ENCODE measurements at regions not wholly inside any gene's neighbourhood (a gene's known extent, or its start where the extent isn't known, plus 50 kb on each side); places are given as distances from the start of the nearest gene placed in this dataset.

- TF ChIP-seq POLR2AphosphoS5 (IDR thresholded peaks at IDR 0.05) (no peak), POLR2A (IDR thresholded peaks at IDR 0.05) (no peak), CTCF (IDR thresholded peaks at IDR 0.05) (no peak)
Measured at GRCh38 chr4:24251589-24251988, 332.8 kb downstream of the DHX15 start.

Data from suprapubic skin (tissue), 4 donors.